ENCODE measurements at regions not wholly inside any gene's neighbourhood (a gene's known extent, or its start where the extent isn't known, plus 50 kb on each side); places are given as distances from the start of the nearest gene placed in this dataset.

- H3K4me3 ChIP-seq (ENCODE audit: low read depth, low read length) = no peak overlapping the region
- POLR2A ChIA-PET = no interaction called here
- TF ChIP-seq CTCF (IDR thresholded peaks at IDR 0.05; ENCODE audit: insufficient read depth, low read length, missing control alignments) = no peak
- CTCF ChIA-PET = interaction anchor here (0.6 to 1.3 kb wide), 2 partner anchors 10 to 1659 kb away, joined by 3 read pairs; no protein-coding TSS in a partner anchor
- no peak for DNase-seq (ENCODE audit: low read depth, low spot score)
Measured at GRCh38 chr12:20040831-20041230, 327.5 kb upstream of the PDE3A start.

- POLR2A ChIA-PET = no interaction called here
- TF ChIP-seq CTCF (IDR thresholded peaks at IDR 0.05; ENCODE audit: insufficient read depth, low read length, missing control alignments) = no peak
- CTCF ChIA-PET = no interaction called here
Measured at GRCh38 chr12:20044351-20044750, 324.0 kb upstream of the PDE3A start.

GRCh38 chr12:20044846-20045245, 323.5 kb upstream of the PDE3A start:
- no peak for DNase-seq (ENCODE audit: low read depth, low spot score)
- no peak overlapping the region for H3K4me3 ChIP-seq (ENCODE audit: low read depth, low read length)
- no peak for TF ChIP-seq CTCF (IDR thresholded peaks at IDR 0.05; ENCODE audit: insufficient read depth, low read length, missing control alignments)
- POLR2A ChIA-PET = no interaction called here
- CTCF ChIA-PET = interaction anchor here (1.1 kb wide), 1 partner anchor 11 kb away, joined by 3 read pairs; no protein-coding TSS in a partner anchor

More at GRCh38 chr12:20044351-20044750, 324.0 kb upstream of the PDE3A start:
- no peak overlapping the region for H3K4me3 ChIP-seq (ENCODE audit: low read depth, low read length)
- no peak for DNase-seq (ENCODE audit: low read depth, low spot score)

GRCh38 chr12:20047901-20048300, 320.4 kb upstream of the PDE3A start:
- TF ChIP-seq CTCF (IDR thresholded peaks at IDR 0.05; ENCODE audit: insufficient read depth, low read length, missing control alignments) = no peak
- H3K4me3 ChIP-seq (ENCODE audit: low read depth, low read length) = no peak overlapping the region
- POLR2A ChIA-PET = no interaction called here
- DNase-seq (ENCODE audit: low read depth, low spot score) = no peak
- CTCF ChIA-PET = no interaction called here

- DNase-seq (ENCODE audit: low read depth, low spot score) = no peak
- POLR2A ChIA-PET = no interaction called here
- no peak for TF ChIP-seq CTCF (IDR thresholded peaks at IDR 0.05; ENCODE audit: insufficient read depth, low read length, missing control alignments)
- CTCF ChIA-PET = no interaction called here
- no peak overlapping the region for H3K4me3 ChIP-seq (ENCODE audit: low read depth, low read length)
Measured at GRCh38 chr12:20050221-20050620, 318.1 kb upstream of the PDE3A start.

GRCh38 chr12:20053782-20054181, 314.6 kb upstream of the PDE3A start:
- no peak for TF ChIP-seq CTCF (IDR thresholded peaks at IDR 0.05; ENCODE audit: insufficient read depth, low read length, missing control alignments)
- no peak for DNase-seq (ENCODE audit: low read depth, low spot score)
- ChIA-PET POLR2A (no interaction called here), CTCF (no interaction called here)
- no peak overlapping the region for H3K4me3 ChIP-seq (ENCODE audit: low read depth, low read length)
